ENCODE measurements at regions not wholly inside any gene's neighbourhood (a gene's known extent, or its start where the extent isn't known, plus 50 kb on each side); places are given as distances from the start of the nearest gene placed in this dataset.

GRCh38 chr16:85535352-85536072 is 77.6 kb upstream of the GSE1 start (continued):
- TF ChIP-seq KAT2B (IDR thresholded peaks at IDR 0.05; ENCODE audit: borderline replicate concordance, low read depth, low read length): no peak
- TF ChIP-seq KLF6 (CRISPR knock-in tag; IDR thresholded peaks at IDR 0.05): no peak; the same call in 1 of the 2 replicates
- no peak for TF ChIP-seq TERF1 (CRISPR knock-in tag; IDR thresholded peaks at IDR 0.05)
- peak; percentile 79; the same call in 1 of the 2 replicates for TF ChIP-seq KLF12 (CRISPR knock-in tag; IDR thresholded peaks at IDR 0.05; ENCODE audit: borderline replicate concordance)
- TF ChIP-seq ATF3 (CRISPR knock-in tag; IDR thresholded peaks at IDR 0.05): no peak
- peak; percentile 100 for TF ChIP-seq ZKSCAN8 (CRISPR knock-in tag; IDR thresholded peaks at IDR 0.05; ENCODE audit: borderline replicate concordance)
- TF ChIP-seq HINFP (CRISPR knock-in tag; IDR thresholded peaks at IDR 0.05; ENCODE audit: low read depth): peak; percentile 82; the same call in 1 of the 2 replicates
- TF ChIP-seq ZNF75D (CRISPR knock-in tag; IDR thresholded peaks at IDR 0.05; ENCODE audit: borderline replicate concordance): no peak
- TF ChIP-seq NFIB (CRISPR knock-in tag; IDR thresholded peaks at IDR 0.05; ENCODE audit: borderline replicate concordance): 0 out of 2 replicates have a peak, but pooled peaks have one; percentile 5
- TF ChIP-seq ATF5 (CRISPR knock-in tag; IDR thresholded peaks at IDR 0.05; ENCODE audit: low read depth): no peak; the same call in 1 of the 2 replicates
- peak; percentile 46 for TF ChIP-seq CEBPG (CRISPR knock-in tag; IDR thresholded peaks at IDR 0.05)
- TF ChIP-seq ZNF644 (CRISPR knock-in tag; IDR thresholded peaks at IDR 0.05; ENCODE audit: low read depth): no peak
- TF ChIP-seq ATM (IDR thresholded peaks at IDR 0.05; ENCODE audit: borderline replicate concordance): no peak
- no peak for TF ChIP-seq ZC3H4 (CRISPR knock-in tag; IDR thresholded peaks at IDR 0.05; ENCODE audit: borderline replicate concordance)
- TF ChIP-seq HIC2 (CRISPR knock-in tag; IDR thresholded peaks at IDR 0.05; ENCODE audit: low read depth): peak; percentile 53; the same call in 1 of the 2 replicates
- no peak for TF ChIP-seq ZNF496 (CRISPR knock-in tag; IDR thresholded peaks at IDR 0.05; ENCODE audit: insufficient replicate concordance)
- TF ChIP-seq MLX (CRISPR knock-in tag; IDR thresholded peaks at IDR 0.05): peak; percentile 86; the same call in 1 of the 2 replicates
- TF ChIP-seq ZNF564 (CRISPR knock-in tag; IDR thresholded peaks at IDR 0.05): 0 out of 2 replicates have a peak, but pooled peaks have one; percentile 58
- peak; percentile 88; the same call in 1 of the 2 replicates for TF ChIP-seq ZNF441 (CRISPR knock-in tag; IDR thresholded peaks at IDR 0.05; ENCODE audit: borderline replicate concordance)
- no peak for TF ChIP-seq SUZ12 (IDR thresholded peaks at IDR 0.05; ENCODE audit: low read depth, low read length)
- peak; percentile 81; the same call in 1 of the 2 replicates for TF ChIP-seq ZNF563 (CRISPR knock-in tag; IDR thresholded peaks at IDR 0.05)
- TF ChIP-seq SMAD3 (CRISPR knock-in tag; IDR thresholded peaks at IDR 0.05): peak; percentile 86; the same call in 1 of the 2 replicates
- TF ChIP-seq SMARCC2 (IDR thresholded peaks at IDR 0.05): no peak
- no peak for TF ChIP-seq RBAK (CRISPR knock-in tag; IDR thresholded peaks at IDR 0.05)
- no peak; the same call in 1 of the 2 replicates for TF ChIP-seq SRF (IDR thresholded peaks at IDR 0.05; ENCODE audit: low read depth, low read length)
- TF ChIP-seq PLRG1 (conservative IDR thresholded peaks at IDR 0.05): no peak
